ENCODE measurements at regions not wholly inside any gene's neighbourhood (a gene's known extent, or its start where the extent isn't known, plus 50 kb on each side); places are given as distances from the start of the nearest gene placed in this dataset.

GRCh38 chr2:81984969-81985637, 1680.6 kb upstream of the LRRTM1 start:
- DNase-seq: no peak

- no peak for DNase-seq
Observed at GRCh38 chr2:81981585-81981984, 1677.0 kb upstream of the LRRTM1 start.

GRCh38 chr2:81979086-81979485, 1674.5 kb upstream of the LRRTM1 start:
- DNase-seq: no peak

- no peak for DNase-seq
Observed at GRCh38 chr2:81976998-81977397, 1672.4 kb upstream of the LRRTM1 start.

- DNase-seq: no peak
Observed at GRCh38 chr2:81974216-81974615, 1669.7 kb upstream of the LRRTM1 start.

GRCh38 chr2:81942876-81943275, 1638.3 kb upstream of the LRRTM1 start:
- DNase-seq: no peak

GRCh38 chr2:81942136-81942680, 1637.7 kb upstream of the LRRTM1 start:
- DNase-seq: no peak

- no peak for DNase-seq
Observed at GRCh38 chr2:81940266-81940955, 1635.9 kb upstream of the LRRTM1 start.

GRCh38 chr2:81937944-81938343, 1633.4 kb upstream of the LRRTM1 start:
- no peak for DNase-seq

GRCh38 chr2:81903534-81903933, 1599.0 kb upstream of the LRRTM1 start:
- no peak for DNase-seq

GRCh38 chr2:81901017-81901416, 1596.5 kb upstream of the LRRTM1 start:
- peak; percentile 29 to 50 for DNase-seq

- DNase-seq: no peak
Observed at GRCh38 chr2:81895620-81896250, 1591.2 kb upstream of the LRRTM1 start.

- peak; percentile 8 to 21 for DNase-seq
Observed at GRCh38 chr2:81894451-81894990, 1590.0 kb upstream of the LRRTM1 start.

GRCh38 chr2:81876624-81877023, 1572.1 kb upstream of the LRRTM1 start:
- peak; percentile 33 to 48 for DNase-seq

- no peak for DNase-seq
Observed at GRCh38 chr2:81872006-81872405, 1567.5 kb upstream of the LRRTM1 start.

GRCh38 chr2:81870119-81870518, 1565.6 kb upstream of the LRRTM1 start:
- no peak for DNase-seq

- no peak for DNase-seq
Observed at GRCh38 chr2:81858998-81859397, 1554.4 kb upstream of the LRRTM1 start.

- no peak for DNase-seq
Observed at GRCh38 chr2:81853341-81853740, 1548.8 kb upstream of the LRRTM1 start.

GRCh38 chr2:81852651-81853050, 1548.1 kb upstream of the LRRTM1 start:
- DNase-seq: no peak

- no peak for DNase-seq
Observed at GRCh38 chr2:81839780-81840179, 1535.2 kb upstream of the LRRTM1 start.

GRCh38 chr2:81835321-81836000, 1530.9 kb upstream of the LRRTM1 start:
- DNase-seq: peak in 1 of 2 experiments; percentile 13

- no peak for DNase-seq
Observed at GRCh38 chr2:81786811-81787210, 1482.3 kb upstream of the LRRTM1 start.
